ENCODE measurements at regions not wholly inside any gene's neighbourhood (a gene's known extent, or its start where the extent isn't known, plus 50 kb on each side); places are given as distances from the start of the nearest gene placed in this dataset.
"Not testable (repeated sequence)": the region's sequence is repeated elsewhere in the genome, so short reads cannot be mapped to it uniquely, and the experiment has no call there.

DNA sequence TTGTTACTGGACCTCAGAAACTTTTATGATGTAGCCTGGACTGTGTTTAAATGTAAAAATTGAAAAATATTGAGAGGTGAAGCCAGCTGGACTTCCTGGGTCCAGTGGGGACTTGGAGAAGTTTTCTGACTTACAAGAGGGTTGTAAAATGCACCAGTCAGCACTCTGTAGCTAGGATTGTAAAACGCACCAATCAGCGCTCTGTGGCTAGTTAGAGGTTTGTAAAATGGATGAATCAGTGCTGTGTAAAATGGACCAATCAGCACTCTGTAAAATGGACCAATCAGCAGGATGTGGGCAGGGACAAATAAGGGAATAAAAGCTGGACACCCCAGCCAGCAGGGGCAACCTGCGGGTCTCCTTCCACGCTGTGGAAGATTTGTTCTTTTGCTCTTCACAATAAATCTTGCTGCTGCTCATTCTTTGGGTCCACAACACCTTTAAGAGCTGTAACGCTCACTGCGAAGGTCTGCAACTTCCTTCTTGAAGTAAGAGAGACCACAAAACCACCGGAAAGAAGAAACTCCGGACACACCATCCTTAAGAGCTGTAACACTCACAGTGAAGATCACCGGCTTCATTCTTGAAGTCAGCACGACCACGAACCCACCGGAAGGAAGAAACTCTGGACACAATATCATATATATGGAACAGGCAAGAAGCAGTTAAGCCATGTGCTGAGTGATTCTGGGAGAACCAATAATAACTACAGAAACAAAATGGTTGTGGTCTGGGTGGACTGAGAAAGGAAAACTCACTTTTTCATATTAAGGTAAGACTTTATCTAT is 201.3 kb downstream of the GABRG2 start:
- in situ Hi-C loops (cut with MboI; ENCODE audit: low sequenced_read_pairs, unreplicated experiment) = no loop called here
- TF ChIP-seq, protein P1, sequence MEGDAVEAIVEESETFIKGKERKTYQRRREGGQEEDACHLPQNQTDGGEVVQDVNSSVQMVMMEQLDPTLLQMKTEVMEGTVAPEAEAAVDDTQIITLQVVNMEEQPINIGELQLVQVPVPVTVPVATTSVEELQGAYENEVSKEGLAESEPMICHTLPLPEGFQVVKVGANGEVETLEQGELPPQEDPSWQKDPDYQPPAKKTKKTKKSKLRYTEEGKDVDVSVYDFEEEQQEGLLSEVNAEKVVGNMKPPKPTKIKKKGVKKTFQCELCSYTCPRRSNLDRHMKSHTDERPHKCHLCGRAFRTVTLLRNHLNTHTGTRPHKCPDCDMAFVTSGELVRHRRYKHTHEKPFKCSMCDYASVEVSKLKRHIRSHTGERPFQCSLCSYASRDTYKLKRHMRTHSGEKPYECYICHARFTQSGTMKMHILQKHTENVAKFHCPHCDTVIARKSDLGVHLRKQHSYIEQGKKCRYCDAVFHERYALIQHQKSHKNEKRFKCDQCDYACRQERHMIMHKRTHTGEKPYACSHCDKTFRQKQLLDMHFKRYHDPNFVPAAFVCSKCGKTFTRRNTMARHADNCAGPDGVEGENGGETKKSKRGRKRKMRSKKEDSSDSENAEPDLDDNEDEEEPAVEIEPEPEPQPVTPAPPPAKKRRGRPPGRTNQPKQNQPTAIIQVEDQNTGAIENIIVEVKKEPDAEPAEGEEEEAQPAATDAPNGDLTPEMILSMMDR (IDR thresholded peaks at IDR 0.05; ENCODE audit: borderline replicate concordance, control extremely low read depth, extremely low read depth, insufficient read depth, missing control alignments) = no peak
- DNase-seq (ENCODE audit: low spot score) = no peak

DNA sequence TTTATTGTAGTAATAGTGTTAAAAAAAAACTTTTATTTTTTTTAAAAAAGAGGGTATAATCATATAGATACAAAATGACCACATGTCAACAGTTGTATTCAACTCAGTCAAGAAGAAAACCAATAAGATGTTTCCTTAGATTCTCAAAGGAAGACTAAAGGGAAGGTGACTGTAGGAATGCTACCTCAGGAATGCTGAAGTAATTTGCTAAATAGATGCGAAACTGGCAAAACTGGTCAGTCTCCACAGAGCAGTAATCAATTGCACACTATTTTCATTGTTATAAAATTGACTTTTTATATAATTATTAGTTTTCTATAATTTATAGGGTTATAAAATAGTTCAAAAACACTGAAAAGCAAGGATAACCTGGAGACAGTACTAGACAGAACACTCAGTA is 204.8 kb downstream of the GABRG2 start:
- in situ Hi-C loops (cut with MboI; ENCODE audit: low sequenced_read_pairs, unreplicated experiment) = no loop called here
- no peak for DNase-seq (ENCODE audit: low spot score)
- TF ChIP-seq, protein P1 (IDR thresholded peaks at IDR 0.05; ENCODE audit: borderline replicate concordance, control extremely low read depth, extremely low read depth, insufficient read depth, missing control alignments) = no peak

DNA sequence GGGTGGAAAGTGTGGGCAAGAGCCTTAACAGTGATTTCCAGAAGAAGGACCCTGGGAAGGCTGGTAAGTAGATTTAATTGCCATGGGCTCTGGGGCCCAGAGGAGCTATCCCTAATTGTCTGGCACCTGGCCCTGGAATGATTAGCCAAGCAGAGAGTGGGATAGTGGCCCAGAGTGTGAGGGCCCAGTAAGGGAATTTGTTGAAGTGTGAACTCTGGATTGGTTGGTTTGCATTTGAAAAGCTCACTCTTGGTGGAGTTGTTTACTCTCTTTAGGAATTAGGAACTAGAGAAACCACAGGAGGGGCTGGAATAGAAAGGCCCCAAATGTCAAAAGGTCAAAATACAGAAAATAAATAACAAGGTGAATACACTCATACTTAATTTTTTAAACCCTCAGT is 207.1 kb downstream of the GABRG2 start:
- TF ChIP-seq, protein P1 (IDR thresholded peaks at IDR 0.05; ENCODE audit: borderline replicate concordance, control extremely low read depth, extremely low read depth, insufficient read depth, missing control alignments) = no peak
- no peak for DNase-seq (ENCODE audit: low spot score)
- in situ Hi-C loops (cut with MboI; ENCODE audit: low sequenced_read_pairs, unreplicated experiment) = no loop called here

DNA sequence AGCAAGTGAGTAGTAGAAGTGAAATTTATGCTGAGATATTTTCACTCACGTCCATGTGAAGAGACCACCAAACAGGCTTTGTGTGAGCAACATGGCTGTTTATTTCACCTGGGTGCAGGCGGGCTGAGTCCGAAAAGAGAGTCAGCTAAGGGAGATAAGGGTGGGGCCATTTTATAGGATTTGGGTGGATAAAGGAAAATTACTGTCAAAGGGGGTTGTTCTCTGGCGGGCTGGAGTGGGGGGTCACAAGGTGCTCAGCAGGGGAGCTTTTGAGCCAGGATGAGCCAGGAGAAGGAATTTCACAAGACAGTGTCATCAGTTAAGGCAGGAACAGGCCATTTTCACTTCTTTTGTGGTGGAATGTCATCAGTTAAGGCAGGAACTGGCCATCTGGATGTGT is 207.8 kb downstream of the GABRG2 start:
- in situ Hi-C loops (cut with MboI; ENCODE audit: low sequenced_read_pairs, unreplicated experiment); DNase-seq (ENCODE audit: low spot score): not testable (repeated sequence)

DNA sequence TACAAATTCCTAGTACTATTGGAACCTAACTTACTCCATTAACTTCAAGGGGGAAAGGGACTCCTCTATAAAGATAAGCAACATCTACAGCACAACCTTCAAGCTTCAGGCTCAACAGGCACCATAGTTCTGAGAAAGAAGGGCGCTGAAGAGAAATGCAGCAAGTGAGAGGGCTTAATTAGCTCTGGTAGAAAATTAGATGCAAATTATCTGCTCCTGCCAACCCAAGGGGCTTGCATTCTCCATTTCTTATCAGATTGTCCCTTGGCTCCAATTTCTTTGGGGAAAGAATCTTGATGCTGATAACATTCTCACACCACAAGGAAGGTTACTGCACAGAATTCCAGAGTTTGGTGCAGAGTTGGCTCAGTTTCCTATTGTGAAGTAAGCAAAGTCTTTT is 214.6 kb downstream of the GABRG2 start:
- no peak for DNase-seq (ENCODE audit: low spot score)
- in situ Hi-C loops (cut with MboI; ENCODE audit: low sequenced_read_pairs, unreplicated experiment) = no loop called here

DNA sequence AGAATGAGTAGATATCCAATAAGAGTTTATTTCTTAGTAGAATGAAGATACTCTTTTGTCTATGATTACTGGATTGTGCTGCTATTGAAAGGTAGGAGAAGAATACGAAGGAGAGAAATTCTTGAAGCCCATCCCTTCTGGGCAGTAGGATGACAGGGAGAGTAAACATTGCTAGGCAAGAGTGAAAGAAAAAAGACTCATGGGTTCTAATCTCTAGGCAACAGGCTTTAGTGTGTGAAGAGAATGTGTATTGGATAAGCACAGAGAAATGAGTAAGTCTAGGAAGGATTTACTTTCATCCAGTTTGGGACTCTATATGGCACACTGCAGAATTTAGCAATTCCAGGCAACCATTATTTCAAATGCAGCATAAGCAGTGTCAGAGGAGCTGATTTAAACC is 216.0 kb downstream of the GABRG2 start:
- in situ Hi-C loops (cut with MboI; ENCODE audit: low sequenced_read_pairs, unreplicated experiment) = no loop called here
- no peak for DNase-seq (ENCODE audit: low spot score)

More for the DNA sequence above, 214.6 kb downstream of the GABRG2 start:
- TF ChIP-seq, protein P1 (IDR thresholded peaks at IDR 0.05; ENCODE audit: borderline replicate concordance, control extremely low read depth, extremely low read depth, insufficient read depth, missing control alignments) = no peak

More for the DNA sequence above, 216.0 kb downstream of the GABRG2 start:
- TF ChIP-seq, protein P1 (IDR thresholded peaks at IDR 0.05; ENCODE audit: borderline replicate concordance, control extremely low read depth, extremely low read depth, insufficient read depth, missing control alignments) = no peak
